BE2C (cell line): ENCODE measurements at regions not wholly inside any gene's neighbourhood (a gene's known extent, or its start where the extent isn't known, plus 50 kb on each side); places are given as distances from the start of the nearest gene placed in this dataset.

ENCODE experiments used
- DNase-seq: peaks from one replicate; pipeline ENCODE4 v3.0.0-alpha.2; 2020
- H3K27me3 ChIP-seq: fragments of 250-450 bp; sonication (Bioruptor Pico); 2 replicates; pipeline ENCODE4 v1.5.1; 2020; ENCODE audit warnings: mild to moderate bottlenecking
- H3K36me3 ChIP-seq: fragments of 250-450 bp; sonication (Bioruptor Pico); 2 replicates; pipeline ENCODE4 v1.5.1; 2020; ENCODE audit warnings: mild to moderate bottlenecking
- H3K4me1 ChIP-seq: fragments of 250-450 bp; sonication (Bioruptor Pico); 2 replicates; pipeline ENCODE4 v1.5.1; 2020
- H3K4me3 ChIP-seq: 2 replicates; pipeline ENCODE4 v1.5.1; 2011; ENCODE audit warnings: low read depth, low read length
- H3K9me3 ChIP-seq: fragments of 250-450 bp; sonication (Bioruptor Pico); 2 replicates; pipeline ENCODE4 v1.5.1; 2020
- CTCF ChIP-seq: IDR thresholded peaks from 2 replicates; pipeline ENCODE4 v1.5.1; 2012; ENCODE audit warnings: mild to moderate bottlenecking, low read depth, low read length

- no peak for TF ChIP-seq CTCF
- Histone ChIP-seq H3K4me3 (no peak overlapping the region), H3K4me1 (no peaks in the 10 kb centered on the region), H3K36me3 (no peaks in the 10 kb centered on the region), H3K27me3 (no peaks in the 10 kb centered on the region), H3K9me3 (no peaks in the 10 kb centered on the region)
- DNase-seq = no peak
Measured at GRCh38 chr10:44589181-44589943, 204.5 kb upstream of the CXCL12 start.

GRCh38 chr10:44589944-44590449, 205.1 kb upstream of the CXCL12 start:
- TF ChIP-seq CTCF = no peak
- no peak overlapping the region for H3K4me3 ChIP-seq
- H3K4me1 ChIP-seq = no peaks in the 10 kb centered on the region
- no peaks in the 10 kb centered on the region for H3K27me3 ChIP-seq
- H3K36me3 ChIP-seq = no peaks in the 10 kb centered on the region
- DNase-seq = no peak
- no peaks in the 10 kb centered on the region for H3K9me3 ChIP-seq

- H3K4me3 ChIP-seq = no peak overlapping the region
- no peaks in the 10 kb centered on the region for H3K4me1 ChIP-seq
- TF ChIP-seq CTCF = no peak
- no peaks in the 10 kb centered on the region for H3K9me3 ChIP-seq
- no peaks in the 10 kb centered on the region for H3K36me3 ChIP-seq
- DNase-seq = no peak
- no peaks in the 10 kb centered on the region for H3K27me3 ChIP-seq
Measured at GRCh38 chr10:44591911-44592310, 207.0 kb upstream of the CXCL12 start.

- DNase-seq = no peak
- H3K4me3 ChIP-seq = no peak overlapping the region
- no peaks in the 10 kb centered on the region for H3K9me3 ChIP-seq
- TF ChIP-seq CTCF = no peak
- no peaks in the 10 kb centered on the region for H3K4me1 ChIP-seq
- H3K27me3 ChIP-seq = no peaks in the 10 kb centered on the region
- H3K36me3 ChIP-seq = no peaks in the 10 kb centered on the region
Measured at GRCh38 chr10:44593952-44594351, 209.1 kb upstream of the CXCL12 start.

GRCh38 chr10:44607116-44607515, 222.2 kb upstream of the CXCL12 start:
- no peaks in the 10 kb centered on the region for H3K27me3 ChIP-seq
- TF ChIP-seq CTCF = no peak

GRCh38 chr10:44618910-44619309, 234.0 kb upstream of the CXCL12 start:
- no peaks in the 10 kb centered on the region for H3K4me1 ChIP-seq
- H3K9me3 ChIP-seq = no peaks in the 10 kb centered on the region
- H3K27me3 ChIP-seq = no peaks in the 10 kb centered on the region
- no peak for DNase-seq
- H3K4me3 ChIP-seq = no peak overlapping the region
- no peaks in the 10 kb centered on the region for H3K36me3 ChIP-seq
- TF ChIP-seq CTCF = no peak

More at GRCh38 chr10:44607116-44607515, 222.2 kb upstream of the CXCL12 start:
- DNase-seq = no peak
- H3K4me1 ChIP-seq = no peaks in the 10 kb centered on the region
- no peaks in the 10 kb centered on the region for H3K9me3 ChIP-seq
- H3K4me3 ChIP-seq = no peak overlapping the region
- H3K36me3 ChIP-seq = no peaks in the 10 kb centered on the region
